ENCODE measurements at regions not wholly inside any gene's neighbourhood (a gene's known extent, or its start where the extent isn't known, plus 50 kb on each side); places are given as distances from the start of the nearest gene placed in this dataset.

GRCh38 chr4:165678236-165678935 lies 194.7 kb upstream of the TLL1 start:
- DNase-seq: no peak

GRCh38 chr4:165678936-165679325 lies 194.1 kb upstream of the TLL1 start:
- no peak for DNase-seq

GRCh38 chr4:165680821-165681220 lies 192.2 kb upstream of the TLL1 start:
- DNase-seq: no peak

- no peak for DNase-seq
Measured at GRCh38 chr4:165682611-165683010, 190.4 kb upstream of the TLL1 start.

GRCh38 chr4:165684177-165684805 lies 188.7 kb upstream of the TLL1 start:
- DNase-seq: peak; percentile 66

- DNase-seq: no peak
Measured at GRCh38 chr4:165686756-165687155, 186.3 kb upstream of the TLL1 start.

GRCh38 chr4:165689159-165689558 lies 183.9 kb upstream of the TLL1 start:
- DNase-seq: no peak

GRCh38 chr4:165692082-165692481 lies 181.0 kb upstream of the TLL1 start:
- no peak for DNase-seq

- DNase-seq: no peak
Measured at GRCh38 chr4:165698272-165698671, 174.8 kb upstream of the TLL1 start.

GRCh38 chr4:165699055-165699454 lies 174.0 kb upstream of the TLL1 start:
- no peak for DNase-seq

GRCh38 chr4:165700855-165701254 lies 172.2 kb upstream of the TLL1 start:
- DNase-seq: no peak

- no peak for DNase-seq
Measured at GRCh38 chr4:165707128-165707527, 165.9 kb upstream of the TLL1 start.

GRCh38 chr4:165709516-165709915 lies 163.5 kb upstream of the TLL1 start:
- no peak for DNase-seq

- DNase-seq: no peak
Measured at GRCh38 chr4:165709973-165710526, 163.0 kb upstream of the TLL1 start.

- no peak for DNase-seq
Measured at GRCh38 chr4:165711436-165711835, 161.6 kb upstream of the TLL1 start.

GRCh38 chr4:165711912-165712311 lies 161.1 kb upstream of the TLL1 start:
- no peak for DNase-seq

- no peak for DNase-seq
Measured at GRCh38 chr4:165714650-165715049, 158.4 kb upstream of the TLL1 start.

- DNase-seq: no peak
Measured at GRCh38 chr4:165715211-165715610, 157.8 kb upstream of the TLL1 start.

GRCh38 chr4:165715989-165716388 lies 157.0 kb upstream of the TLL1 start:
- no peak for DNase-seq

- no peak for DNase-seq
Measured at GRCh38 chr4:165716472-165716871, 156.6 kb upstream of the TLL1 start.

GRCh38 chr4:165718660-165719059 lies 154.4 kb upstream of the TLL1 start:
- DNase-seq: no peak

- no peak for DNase-seq
Measured at GRCh38 chr4:165720411-165721082, 152.5 kb upstream of the TLL1 start.

GRCh38 chr4:165721815-165722214 lies 151.2 kb upstream of the TLL1 start:
- no peak for DNase-seq

Measured in EL (cell line).